Peyer's patch (tissue), 4 donors: ENCODE measurements at regions not wholly inside any gene's neighbourhood (a gene's known extent, or its start where the extent isn't known, plus 50 kb on each side); places are given as distances from the start of the nearest gene placed in this dataset.

Source experiments
- POLR2A ChIP-seq, 2 donors: fragments of 450-650 bp; IDR thresholded peaks; one replicate each; pipeline ENCODE4 v1.5.1; 2017; ENCODE audit warnings: antibody characterized with exemption in 2 of 2, mild to moderate bottlenecking in 2 of 2, moderate library complexity in 2 of 2
- TF ChIP-seq, protein P1 (sequence below), 6 experiments: fragments of 450-650 bp in 4 of 6; fragments of 200-600 bp in 2 of 6; sonication (generic) in 1 of 6; IDR thresholded peaks; one replicate each; pipeline ENCODE4 v1.5.1; 2017 to 2019; ENCODE audit warnings: antibody characterized with exemption in 6 of 6, mild to moderate bottlenecking in 3 of 6, moderate library complexity in 1 of 6

DNA sequence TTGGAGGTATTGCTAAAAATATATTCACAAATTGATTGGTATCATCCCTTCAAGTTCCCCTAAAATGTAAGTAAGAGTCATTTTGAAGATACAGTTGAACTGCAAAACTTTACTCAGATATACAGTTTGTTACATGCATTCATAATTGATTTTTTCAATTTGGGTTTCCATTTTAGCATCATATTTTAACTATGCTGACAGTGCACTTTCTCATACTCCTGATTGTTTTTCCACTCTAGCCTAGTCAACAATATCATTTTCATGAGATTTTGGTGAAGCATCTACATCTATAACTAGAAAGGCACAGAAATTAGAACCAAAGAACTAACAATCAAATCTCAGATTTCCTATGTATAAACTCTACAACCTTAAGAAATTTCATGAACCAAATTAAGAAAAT, 2850.4 kb upstream of the PCDH20 start:
- TF ChIP-seq POLR2A (IDR thresholded peaks at IDR 0.05): no peak
- TF ChIP-seq, protein P1, sequence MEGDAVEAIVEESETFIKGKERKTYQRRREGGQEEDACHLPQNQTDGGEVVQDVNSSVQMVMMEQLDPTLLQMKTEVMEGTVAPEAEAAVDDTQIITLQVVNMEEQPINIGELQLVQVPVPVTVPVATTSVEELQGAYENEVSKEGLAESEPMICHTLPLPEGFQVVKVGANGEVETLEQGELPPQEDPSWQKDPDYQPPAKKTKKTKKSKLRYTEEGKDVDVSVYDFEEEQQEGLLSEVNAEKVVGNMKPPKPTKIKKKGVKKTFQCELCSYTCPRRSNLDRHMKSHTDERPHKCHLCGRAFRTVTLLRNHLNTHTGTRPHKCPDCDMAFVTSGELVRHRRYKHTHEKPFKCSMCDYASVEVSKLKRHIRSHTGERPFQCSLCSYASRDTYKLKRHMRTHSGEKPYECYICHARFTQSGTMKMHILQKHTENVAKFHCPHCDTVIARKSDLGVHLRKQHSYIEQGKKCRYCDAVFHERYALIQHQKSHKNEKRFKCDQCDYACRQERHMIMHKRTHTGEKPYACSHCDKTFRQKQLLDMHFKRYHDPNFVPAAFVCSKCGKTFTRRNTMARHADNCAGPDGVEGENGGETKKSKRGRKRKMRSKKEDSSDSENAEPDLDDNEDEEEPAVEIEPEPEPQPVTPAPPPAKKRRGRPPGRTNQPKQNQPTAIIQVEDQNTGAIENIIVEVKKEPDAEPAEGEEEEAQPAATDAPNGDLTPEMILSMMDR (IDR thresholded peaks at IDR 0.05): no peak
